SU-DHL-6 (cell line): ENCODE measurements at regions not wholly inside any gene's neighbourhood (a gene's known extent, or its start where the extent isn't known, plus 50 kb on each side); places are given as distances from the start of the nearest gene placed in this dataset.

Experiments used
- H2AFZ ChIP-seq: fragments of 200-600 bp; sonication (generic); 2 replicates; pipeline ENCODE4 v1.6.1; 2014; ENCODE audit warnings: low read depth, mild to moderate bottlenecking, moderate library complexity, mixed read lengths, antibody characterized with exemption, low read length; ENCODE audit not compliant: severe bottlenecking
- H3F3A ChIP-seq: fragments of 200-600 bp; shearing (Covaris generic); 2 replicates; pipeline ENCODE4 v1.6.0; 2016; ENCODE audit warnings: antibody characterized with exemption, mild to moderate bottlenecking; ENCODE audit not compliant: insufficient read depth
- H3K27ac ChIP-seq: fragments of 200-600 bp; sonication (generic); 2 replicates; pipeline ENCODE4 v1.5.1; 2016; ENCODE audit warnings: low read depth, mild to moderate bottlenecking, low read length, moderate library complexity, mixed read lengths
- H3K27me3 ChIP-seq: fragments of 200-600 bp; sonication (generic), shearing (Covaris generic); 2 replicates; pipeline ENCODE4 v1.6.0; 2014; ENCODE audit warnings: mild to moderate bottlenecking, low read length
- H3K36me3 ChIP-seq: fragments of 200-600 bp; sonication (generic); 2 replicates; pipeline ENCODE4 v1.6.1; 2014; ENCODE audit warnings: mild to moderate bottlenecking, low read length, mixed read lengths
- H3K4me2 ChIP-seq: fragments of 300-600, 200-600 bp; shearing (Covaris generic), sonication (generic); 2 replicates; pipeline ENCODE4 v1.6.0; 2014; ENCODE audit warnings: low read length, low read depth, mild to moderate bottlenecking; ENCODE audit not compliant: poor library complexity, severe bottlenecking
- H3K4me3 ChIP-seq: fragments of 200-600 bp; sonication (generic); 2 replicates; pipeline ENCODE4 v1.5.1; 2014; ENCODE audit warnings: antibody characterized with exemption, low read length, mild to moderate bottlenecking, mixed read lengths; ENCODE audit not compliant: insufficient read depth, poor library complexity, severe bottlenecking
- H3K79me2 ChIP-seq: fragments of 200-600 bp; sonication (generic); 2 replicates; pipeline ENCODE4 v1.6.1; 2014; ENCODE audit warnings: mild to moderate bottlenecking, low read length, moderate library complexity; ENCODE audit not compliant: insufficient read depth
- H3K9ac ChIP-seq: fragments of 200-600 bp; sonication (generic); 2 replicates; pipeline ENCODE4 v1.7.0; 2014; ENCODE audit warnings: mild to moderate bottlenecking, low read length
- H3K9me2 ChIP-seq: fragments of 200-600 bp; sonication (generic); replicated peaks from 2 replicates; pipeline ENCODE4 v1.6.1; 2014; ENCODE audit warnings: low read length; ENCODE audit not compliant: insufficient read depth
- H3K9me3 ChIP-seq: fragments of 200-600 bp; sonication (generic); 2 replicates; pipeline ENCODE4 v1.6.1; 2014; ENCODE audit warnings: low read length, mixed read lengths; ENCODE audit not compliant: insufficient read depth
- H4K20me1 ChIP-seq: fragments of 200-600 bp; sonication (generic); 2 replicates; pipeline ENCODE4 v1.6.1; 2014; ENCODE audit warnings: low read depth, mild to moderate bottlenecking, antibody characterized with exemption, low read length, moderate library complexity, mixed read lengths
- EZH2phosphoT487 ChIP-seq: fragments of 200-600 bp; sonication (generic), shearing (Covaris generic); conservative IDR thresholded peaks from 2 replicates; pipeline ENCODE4 v1.6.1; 2018; ENCODE audit warnings: mild to moderate bottlenecking, antibody characterized with exemption, low read length, moderate library complexity, mixed read lengths
- TF ChIP-seq, protein P1 (sequence below): fragments of 200-600 bp; sonication (generic); IDR thresholded peaks from one replicate; pipeline ENCODE4 v1.5.1; 2017; ENCODE audit warnings: antibody characterized with exemption, mild to moderate bottlenecking, low read length, moderate library complexity; ENCODE audit not compliant: insufficient read depth, poor library complexity, severe bottlenecking

DNA sequence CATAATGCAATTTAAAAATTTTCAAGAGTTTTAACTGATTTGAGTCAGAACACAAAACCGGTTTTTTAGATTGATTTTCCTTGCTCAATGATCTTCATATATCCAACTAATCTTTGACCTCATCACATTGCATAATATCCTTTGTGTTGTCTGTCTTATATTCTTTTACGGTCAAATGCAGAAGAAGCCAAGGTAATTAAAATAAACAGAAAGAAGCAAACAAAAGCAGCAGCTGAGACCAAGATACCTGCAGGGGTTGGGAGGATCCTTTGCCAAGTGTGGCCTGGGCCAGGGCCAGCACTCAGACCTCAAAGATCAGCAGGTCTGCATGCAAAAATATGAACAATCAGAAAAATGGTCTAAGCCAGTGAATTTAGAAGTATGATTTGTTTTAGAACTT, 428.9 kb upstream of the NETO1 start:
- Histone ChIP-seq H3K9me2 (no peaks in the 10 kb centered on the region), H3K27me3 (no peaks in the 10 kb centered on the region), H3F3A (no peaks in the 10 kb centered on the region), H3K27ac (no peak overlapping the region), H3K9me3 (no peaks in the 10 kb centered on the region), H3K36me3 (no peaks in the 10 kb centered on the region), H3K4me2 (no peak overlapping the region), H4K20me1 (no peaks in the 10 kb centered on the region), H2AFZ (no peak overlapping the region), H3K79me2 (no peaks in the 10 kb centered on the region), H3K9ac (no peak overlapping the region), H3K4me3 (no peak overlapping the region)
- TF ChIP-seq, protein P1, sequence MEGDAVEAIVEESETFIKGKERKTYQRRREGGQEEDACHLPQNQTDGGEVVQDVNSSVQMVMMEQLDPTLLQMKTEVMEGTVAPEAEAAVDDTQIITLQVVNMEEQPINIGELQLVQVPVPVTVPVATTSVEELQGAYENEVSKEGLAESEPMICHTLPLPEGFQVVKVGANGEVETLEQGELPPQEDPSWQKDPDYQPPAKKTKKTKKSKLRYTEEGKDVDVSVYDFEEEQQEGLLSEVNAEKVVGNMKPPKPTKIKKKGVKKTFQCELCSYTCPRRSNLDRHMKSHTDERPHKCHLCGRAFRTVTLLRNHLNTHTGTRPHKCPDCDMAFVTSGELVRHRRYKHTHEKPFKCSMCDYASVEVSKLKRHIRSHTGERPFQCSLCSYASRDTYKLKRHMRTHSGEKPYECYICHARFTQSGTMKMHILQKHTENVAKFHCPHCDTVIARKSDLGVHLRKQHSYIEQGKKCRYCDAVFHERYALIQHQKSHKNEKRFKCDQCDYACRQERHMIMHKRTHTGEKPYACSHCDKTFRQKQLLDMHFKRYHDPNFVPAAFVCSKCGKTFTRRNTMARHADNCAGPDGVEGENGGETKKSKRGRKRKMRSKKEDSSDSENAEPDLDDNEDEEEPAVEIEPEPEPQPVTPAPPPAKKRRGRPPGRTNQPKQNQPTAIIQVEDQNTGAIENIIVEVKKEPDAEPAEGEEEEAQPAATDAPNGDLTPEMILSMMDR: no peak
- TF ChIP-seq EZH2phosphoT487: no peak

DNA sequence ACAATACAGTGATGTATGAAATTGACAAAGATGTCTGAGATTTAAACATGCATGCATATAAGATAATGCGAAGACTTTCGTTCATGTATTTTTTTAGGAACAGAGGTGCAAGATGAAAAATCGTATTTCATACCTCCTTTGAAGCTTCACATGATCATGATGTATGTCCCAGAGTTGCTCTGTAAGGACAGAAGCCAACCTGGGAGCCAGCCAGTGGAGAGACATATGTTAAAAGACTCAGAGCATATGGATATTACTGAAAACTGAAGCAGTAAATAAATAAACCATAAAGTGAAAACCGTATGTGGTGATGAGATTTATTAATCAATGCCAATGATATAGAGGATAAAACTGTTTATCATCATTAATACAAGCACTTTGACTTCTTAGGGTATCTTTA, 424.4 kb upstream of the NETO1 start:
- H3K27me3 ChIP-seq: no peaks in the 10 kb centered on the region
- no peaks in the 10 kb centered on the region for H3K9me3 ChIP-seq
- H3K79me2 ChIP-seq: no peaks in the 10 kb centered on the region
- H4K20me1 ChIP-seq: no peaks in the 10 kb centered on the region
- no peak overlapping the region for H3K4me2 ChIP-seq
- H3F3A ChIP-seq: no peaks in the 10 kb centered on the region
- H3K36me3 ChIP-seq: no peaks in the 10 kb centered on the region
- no peak overlapping the region for H3K9ac ChIP-seq
- no peak overlapping the region for H3K4me3 ChIP-seq
- no peaks in the 10 kb centered on the region for H3K9me2 ChIP-seq
- TF ChIP-seq, protein P1: no peak
- no peak for TF ChIP-seq EZH2phosphoT487
- H3K27ac ChIP-seq: no peak overlapping the region
- no peak overlapping the region for H2AFZ ChIP-seq

DNA sequence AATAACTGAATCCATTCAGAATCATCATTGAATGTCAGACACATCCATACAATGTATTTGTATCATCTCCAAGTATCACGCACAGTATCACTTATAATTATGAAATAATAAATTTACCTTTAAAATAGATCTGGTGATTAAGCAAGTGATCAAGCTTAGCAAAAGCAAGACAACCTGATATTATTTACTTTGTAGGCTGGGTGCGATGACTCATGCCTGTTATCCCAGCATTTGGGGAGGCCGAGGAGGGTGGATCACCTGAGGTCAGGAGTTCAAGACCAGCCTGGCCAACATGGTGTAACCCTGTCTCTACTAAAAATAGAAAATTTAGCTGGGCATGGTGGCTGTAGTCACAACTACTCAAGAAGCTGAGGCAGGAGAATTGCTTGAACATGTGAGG, 421.0 kb upstream of the NETO1 start:
- Histone ChIP-seq H3K4me2 (no peak overlapping the region), H3K36me3 (no peaks in the 10 kb centered on the region), H3F3A (no peaks in the 10 kb centered on the region), H3K27ac (no peak overlapping the region), H3K4me3 (no peak overlapping the region), H3K79me2 (no peaks in the 10 kb centered on the region), H3K27me3 (no peaks in the 10 kb centered on the region), H2AFZ (no peak overlapping the region), H4K20me1 (no peaks in the 10 kb centered on the region), H3K9me2 (no peaks in the 10 kb centered on the region), H3K9me3 (no peaks in the 10 kb centered on the region), H3K9ac (no peak overlapping the region)
- TF ChIP-seq EZH2phosphoT487: no peak

DNA sequence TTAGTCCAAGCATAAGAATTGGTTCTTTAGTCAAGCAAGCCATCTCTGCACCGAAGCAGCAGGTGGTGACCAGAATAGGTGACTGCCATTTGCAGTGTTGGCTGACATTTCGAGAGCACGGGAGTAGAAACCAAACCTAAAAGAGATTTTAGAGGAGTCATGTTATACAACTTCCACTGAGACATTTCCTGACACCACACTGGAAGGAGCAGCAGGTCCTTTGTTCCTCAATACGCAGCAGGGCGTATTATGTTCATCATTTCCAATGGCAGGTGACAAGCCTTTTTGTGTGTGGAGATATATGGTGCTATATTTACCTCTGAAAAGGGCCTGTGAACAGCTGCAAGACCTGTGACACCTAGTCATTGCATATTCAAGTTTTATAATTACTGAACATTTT, 418.8 kb upstream of the NETO1 start:
- H3K79me2 ChIP-seq: no peaks in the 10 kb centered on the region
- H3K4me3 ChIP-seq: no peak overlapping the region
- H3K36me3 ChIP-seq: no peaks in the 10 kb centered on the region
- no peaks in the 10 kb centered on the region for H3K9me2 ChIP-seq
- no peaks in the 10 kb centered on the region for H4K20me1 ChIP-seq
- no peak overlapping the region for H2AFZ ChIP-seq
- no peak overlapping the region for H3K9ac ChIP-seq
- H3F3A ChIP-seq: no peaks in the 10 kb centered on the region
- H3K27ac ChIP-seq: no peak overlapping the region
- H3K9me3 ChIP-seq: no peaks in the 10 kb centered on the region
- H3K27me3 ChIP-seq: no peaks in the 10 kb centered on the region
- H3K4me2 ChIP-seq: no peak overlapping the region
- no peak for TF ChIP-seq EZH2phosphoT487
- TF ChIP-seq, protein P1: no peak
